ENCODE measurements at regions not wholly inside any gene's neighbourhood (a gene's known extent, or its start where the extent isn't known, plus 50 kb on each side); places are given as distances from the start of the nearest gene placed in this dataset.

DNA sequence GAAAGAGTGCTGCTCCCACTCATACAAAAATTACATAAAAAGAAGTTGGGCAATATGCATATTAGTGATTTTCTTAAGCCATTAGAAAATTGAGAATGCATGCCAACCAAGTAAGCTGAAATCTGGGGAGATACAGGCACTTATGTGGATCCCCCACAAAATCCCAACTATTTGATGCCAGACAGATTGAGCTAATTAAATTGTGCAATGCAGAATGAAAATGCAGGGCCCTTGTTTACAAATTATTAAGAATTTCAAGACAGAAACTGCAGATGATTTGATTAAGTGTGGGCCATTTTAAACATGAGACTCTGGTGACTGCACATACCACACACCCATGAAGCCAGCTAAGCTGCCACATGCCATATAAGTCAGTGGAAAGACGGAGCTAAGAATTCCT lies 554.5 kb downstream of the CBLN2 start:
- TF ChIP-seq POLR2AphosphoS5 (IDR thresholded peaks at IDR 0.05; ENCODE audit: low read depth, low read length) (no peak), TCF7L2 (IDR thresholded peaks at IDR 0.05; ENCODE audit: low read depth, low read length) (no peak)
- TF ChIP-seq, protein P1, sequence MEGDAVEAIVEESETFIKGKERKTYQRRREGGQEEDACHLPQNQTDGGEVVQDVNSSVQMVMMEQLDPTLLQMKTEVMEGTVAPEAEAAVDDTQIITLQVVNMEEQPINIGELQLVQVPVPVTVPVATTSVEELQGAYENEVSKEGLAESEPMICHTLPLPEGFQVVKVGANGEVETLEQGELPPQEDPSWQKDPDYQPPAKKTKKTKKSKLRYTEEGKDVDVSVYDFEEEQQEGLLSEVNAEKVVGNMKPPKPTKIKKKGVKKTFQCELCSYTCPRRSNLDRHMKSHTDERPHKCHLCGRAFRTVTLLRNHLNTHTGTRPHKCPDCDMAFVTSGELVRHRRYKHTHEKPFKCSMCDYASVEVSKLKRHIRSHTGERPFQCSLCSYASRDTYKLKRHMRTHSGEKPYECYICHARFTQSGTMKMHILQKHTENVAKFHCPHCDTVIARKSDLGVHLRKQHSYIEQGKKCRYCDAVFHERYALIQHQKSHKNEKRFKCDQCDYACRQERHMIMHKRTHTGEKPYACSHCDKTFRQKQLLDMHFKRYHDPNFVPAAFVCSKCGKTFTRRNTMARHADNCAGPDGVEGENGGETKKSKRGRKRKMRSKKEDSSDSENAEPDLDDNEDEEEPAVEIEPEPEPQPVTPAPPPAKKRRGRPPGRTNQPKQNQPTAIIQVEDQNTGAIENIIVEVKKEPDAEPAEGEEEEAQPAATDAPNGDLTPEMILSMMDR (IDR thresholded peaks at IDR 0.05), result no peak
